HEK293 (cell line): ENCODE measurements at regions not wholly inside any gene's neighbourhood (a gene's known extent, or its start where the extent isn't known, plus 50 kb on each side); places are given as distances from the start of the nearest gene placed in this dataset.

Source experiments
- CTCF ChIA-PET: fragments of 350-600 bp; formaldehyde crosslinking; extraction: SDS; loops from one replicate; lab custom pipeline; 2021; ENCODE audit warnings: antibody characterized with exemption; lab: Yijun Ruan, JAX
- POLR2A ChIA-PET: fragments of 300-600 bp; formaldehyde crosslinking; extraction: SDS; loops from one replicate; lab custom pipeline; 2020; ENCODE audit warnings: antibody characterized with exemption, inconsistent platforms; lab: Yijun Ruan, JAX
- H3K27ac ChIP-seq: fragments of 200-500 bp; sonication (Bioruptor generic); 2 replicates; pipeline ENCODE4 v1.5.1; 2014; ENCODE audit warnings: low read depth, low read length, control low read depth, inconsistent platforms; ENCODE audit errors: extremely low read depth
- H3K36me3 ChIP-seq, 2 experiments: fragments of 200-500 bp in 1 of 2; sonication (Bioruptor generic) in 1 of 2; 1 replicate in 1 of 2; 2 replicates in 1 of 2; pipeline ENCODE4 v1.5.1; 2014 to 2017; ENCODE audit warnings: inconsistent platforms in 2 of 2, low read length in 2 of 2; ENCODE audit not compliant: control insufficient read depth in 2 of 2, insufficient read depth in 1 of 2
- H3K4me1 ChIP-seq: fragments of 200-500 bp; sonication (Bioruptor generic); 2 replicates; pipeline ENCODE4 v1.5.1; 2014; ENCODE audit warnings: mild to moderate bottlenecking, low read length, inconsistent platforms; ENCODE audit not compliant: control insufficient read depth, insufficient read depth
- H3K4me3 ChIP-seq: 2 replicates; pipeline ENCODE4 v1.5.1; 2011; ENCODE audit warnings: low read depth, mild to moderate bottlenecking, control low read depth, low read length, moderate library complexity
- H3K9me3 ChIP-seq: fragments of 200-500 bp; sonication (Bioruptor generic); 2 replicates; pipeline ENCODE4 v1.5.1; 2014; ENCODE audit warnings: low read depth, low read length, inconsistent platforms; ENCODE audit not compliant: control insufficient read depth, insufficient read depth
- EGR2 ChIP-seq: fragments of 450-650 bp; formaldehyde crosslinking; IDR thresholded peaks from 2 replicates; pipeline ENCODE4 v1.5.1; 2016; ENCODE audit warnings: low read depth, missing biosample characterization, missing genetic modification characterization
- IKZF3 ChIP-seq: fragments of 450-650 bp; IDR thresholded peaks from 2 replicates; pipeline ENCODE4 v1.5.0; 2018; ENCODE audit warnings: missing biosample characterization, mild to moderate bottlenecking, missing genetic modification characterization, moderate library complexity
- KLF1 ChIP-seq: fragments of 450-650 bp; formaldehyde crosslinking; IDR thresholded peaks from 2 replicates; pipeline ENCODE4 v1.5.1; 2016; ENCODE audit warnings: missing biosample characterization, missing genetic modification characterization
- KLF9 ChIP-seq: fragments of 450-650 bp; formaldehyde crosslinking; IDR thresholded peaks from 2 replicates; pipeline ENCODE4 v1.5.1; 2016; ENCODE audit warnings: missing biosample characterization, missing genetic modification characterization, low read depth
- MYNN ChIP-seq: fragments of 450-650 bp; formaldehyde crosslinking; IDR thresholded peaks from 2 replicates; pipeline ENCODE4 v1.5.1; 2016; ENCODE audit warnings: missing biosample characterization, missing genetic modification characterization, borderline replicate concordance
- PRDM1 ChIP-seq: fragments of 450-650 bp; formaldehyde crosslinking; IDR thresholded peaks from 2 replicates; pipeline ENCODE4; 2016; ENCODE audit warnings: missing biosample characterization, missing genetic modification characterization
- REST ChIP-seq: fragments of 450-650 bp; formaldehyde crosslinking; IDR thresholded peaks from 2 replicates; pipeline ENCODE4 v1.5.1; 2016; ENCODE audit warnings: missing biosample characterization, missing genetic modification characterization
- SCRT1 ChIP-seq: fragments of 450-650 bp; formaldehyde crosslinking; IDR thresholded peaks from 2 replicates; pipeline ENCODE4 v1.5.1; 2016; ENCODE audit warnings: missing biosample characterization, missing genetic modification characterization, borderline replicate concordance
- SCRT2 ChIP-seq: fragments of 450-650 bp; formaldehyde crosslinking; IDR thresholded peaks from 2 replicates; pipeline ENCODE4 v1.5.1; 2016; ENCODE audit warnings: missing biosample characterization, missing genetic modification characterization
- SETDB1 ChIP-seq: IDR thresholded peaks from one replicate; pipeline ENCODE4 v1.6.1; 2017; ENCODE audit warnings: mild to moderate bottlenecking, low read length, moderate library complexity, mixed read lengths; ENCODE audit not compliant: insufficient read length
- SP3 ChIP-seq: fragments of 450-650 bp; formaldehyde crosslinking; IDR thresholded peaks from 2 replicates; pipeline ENCODE4 v1.5.1; 2016; ENCODE audit warnings: missing biosample characterization, missing genetic modification characterization
- TCF7L2 ChIP-seq: IDR thresholded peaks from 2 replicates; pipeline ENCODE4 v1.6.1; 2011; ENCODE audit warnings: low read depth, mild to moderate bottlenecking, inconsistent platforms, low read length, moderate library complexity, borderline replicate concordance
- TRIM28 ChIP-seq: IDR thresholded peaks from 2 replicates; pipeline ENCODE4 v1.6.1; 2011; ENCODE audit warnings: low read length, control low read depth, borderline replicate concordance
- ZBTB20 ChIP-seq: fragments of 450-650 bp; formaldehyde crosslinking; IDR thresholded peaks from 2 replicates; pipeline ENCODE4 v1.5.1; 2016; ENCODE audit warnings: missing biosample characterization, missing genetic modification characterization
- ZNF157 ChIP-seq: fragments of 450-650 bp; formaldehyde crosslinking; IDR thresholded peaks from 2 replicates; pipeline ENCODE4 v1.5.1; 2016; ENCODE audit warnings: missing biosample characterization, missing genetic modification characterization
- ZNF174 ChIP-seq: fragments of 450-650 bp; formaldehyde crosslinking; IDR thresholded peaks from 2 replicates; pipeline ENCODE4 v1.5.0; 2017; ENCODE audit warnings: missing biosample characterization, mild to moderate bottlenecking, missing genetic modification characterization
- ZNF214 ChIP-seq: fragments of 450-650 bp; formaldehyde crosslinking; IDR thresholded peaks from 2 replicates; pipeline ENCODE4 v1.5.1; 2017; ENCODE audit warnings: missing biosample characterization, mild to moderate bottlenecking, missing genetic modification characterization, borderline replicate concordance
- ZNF223 ChIP-seq: fragments of 450-650 bp; formaldehyde crosslinking; IDR thresholded peaks from 2 replicates; pipeline ENCODE4 v1.5.1; 2016; ENCODE audit warnings: missing biosample characterization, missing genetic modification characterization
- ZNF416 ChIP-seq: fragments of 450-650 bp; formaldehyde crosslinking; IDR thresholded peaks from 2 replicates; pipeline ENCODE4 v1.5.1; 2016; ENCODE audit warnings: missing biosample characterization, missing genetic modification characterization
- ZNF529 ChIP-seq: fragments of 450-650 bp; formaldehyde crosslinking; IDR thresholded peaks from 2 replicates; pipeline ENCODE4 v1.5.1; 2017; ENCODE audit warnings: missing genetic modification characterization, missing biosample characterization; ENCODE audit not compliant: insufficient replicate concordance
- ZNF621 ChIP-seq: fragments of 450-650 bp; formaldehyde crosslinking; IDR thresholded peaks from 2 replicates; pipeline ENCODE4 v1.5.1; 2017; ENCODE audit warnings: missing biosample characterization, missing genetic modification characterization
- ZNF626 ChIP-seq: fragments of 450-650 bp; sonication (Bioruptor Pico); formaldehyde crosslinking; IDR thresholded peaks from 2 replicates; pipeline ENCODE4 v1.5.1; 2018; ENCODE audit warnings: missing biosample characterization, missing genetic modification characterization, inconsistent platforms
- ZNF629 ChIP-seq: fragments of 450-650 bp; formaldehyde crosslinking; IDR thresholded peaks from 2 replicates; pipeline ENCODE4 v1.5.1; 2017; ENCODE audit warnings: missing biosample characterization, missing genetic modification characterization
- ZNF660 ChIP-seq: fragments of 450-650 bp; IDR thresholded peaks from 2 replicates; pipeline ENCODE4 v1.5.1; 2018; ENCODE audit warnings: missing biosample characterization, mild to moderate bottlenecking, missing genetic modification characterization
- ZNF843 ChIP-seq: fragments of 450-650 bp; formaldehyde crosslinking; IDR thresholded peaks from 2 replicates; pipeline ENCODE4 v1.5.1; 2016; ENCODE audit warnings: missing biosample characterization, missing genetic modification characterization
- TF ChIP-seq, protein P1 (sequence below): fragments of 450-650 bp; formaldehyde crosslinking; IDR thresholded peaks from 2 replicates; pipeline ENCODE4 v1.5.1; 2016; ENCODE audit warnings: missing biosample characterization, missing genetic modification characterization

DNA sequence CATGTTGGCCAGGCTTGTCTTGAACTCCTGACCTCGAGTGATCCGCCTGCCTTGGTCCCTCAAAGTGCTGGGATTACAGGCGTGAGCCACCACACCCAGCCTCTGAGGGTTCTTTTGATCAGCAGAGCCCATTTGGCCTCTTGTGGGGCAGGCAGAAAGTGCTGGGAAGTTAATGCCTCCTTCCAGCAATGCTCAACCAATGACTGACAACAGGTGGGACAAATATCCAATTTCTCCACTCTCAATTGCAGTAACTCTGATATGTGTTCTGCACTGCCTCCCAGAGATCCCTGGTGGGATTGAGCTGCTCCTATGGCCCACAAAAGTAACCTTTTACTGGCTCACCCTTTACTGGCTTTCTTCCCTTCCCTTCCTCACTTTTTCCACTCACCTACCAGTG lies 79.9 kb upstream of the APC start:
- Histone ChIP-seq H3K36me3 (no peaks in the 10 kb centered on the region), H3K9me3 (no peaks in the 10 kb centered on the region), H3K4me1 (no peaks in the 10 kb centered on the region), H3K27ac (no peak overlapping the region), H3K4me3 (no peak overlapping the region)
- ChIA-PET CTCF (no interaction called here), POLR2A (no interaction called here)
- TF ChIP-seq SCRT2 (tag by site-specific recombination) (peak; percentile 64), SCRT1 (tag by site-specific recombination) (peak; percentile 59; the same call in 1 of the 2 replicates), PRDM1 (tag by site-specific recombination) (peak; percentile 35; the same call in 1 of the 2 replicates), ZNF629 (tag by site-specific recombination) (no peak)

DNA sequence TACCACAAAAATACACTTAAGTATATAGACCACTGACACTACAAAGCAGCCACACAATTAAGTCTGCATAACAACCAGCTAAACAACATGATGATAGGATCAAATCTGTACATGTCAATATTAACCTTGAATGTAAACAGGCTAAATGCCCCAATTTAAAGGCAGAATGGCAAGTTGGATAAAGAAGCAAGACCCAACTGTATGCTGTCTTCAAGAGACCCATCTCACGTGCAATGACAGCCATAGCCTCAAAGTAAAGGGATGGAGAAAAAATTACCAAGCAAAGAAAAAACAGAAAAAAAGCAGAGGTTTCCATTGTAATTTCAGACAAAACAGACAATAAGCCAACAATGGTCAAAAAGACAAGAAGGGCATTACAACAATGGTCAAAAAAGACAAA lies 77.3 kb upstream of the APC start:
- no peak overlapping the region for H3K27ac ChIP-seq
- H3K9me3 ChIP-seq: no peaks in the 10 kb centered on the region
- no peaks in the 10 kb centered on the region for H3K4me1 ChIP-seq
- no peaks in the 10 kb centered on the region for H3K36me3 ChIP-seq
- 0 out of 2 replicates have a peak, but pooled peaks have one; percentile 42 for TF ChIP-seq TRIM28
- TF ChIP-seq SETDB1: peak; percentile 85
- TF ChIP-seq ZNF529 (tag by site-specific recombination): peak; percentile 81
- TF ChIP-seq KLF9: no peak
- ChIA-PET POLR2A (no interaction called here), CTCF (interaction anchor here (0.6 kb wide), 1 partner anchor 114 kb away, joined by 3 read pairs; no protein-coding TSS in a partner anchor)
- no peak overlapping the region for H3K4me3 ChIP-seq

GRCh38 chr5:112663146-112663545 lies 74.5 kb upstream of the APC start:
- H3K36me3 ChIP-seq: no peaks in the 10 kb centered on the region
- H3K4me3 ChIP-seq: no peak overlapping the region
- no peaks in the 10 kb centered on the region for H3K4me1 ChIP-seq
- no peaks in the 10 kb centered on the region for H3K9me3 ChIP-seq
- H3K27ac ChIP-seq: no peak overlapping the region
- CTCF ChIA-PET: interaction anchor here (0.8 kb wide), 1 partner anchor 271 kb away, joined by 3 read pairs; no protein-coding TSS in a partner anchor
- TF ChIP-seq ZNF214 (tag by site-specific recombination) (no peak), MYNN (tag by site-specific recombination) (no peak), ZNF626 (tag by site-specific recombination) (no peak), ZNF843 (tag by site-specific recombination) (no peak), ZNF223 (tag by site-specific recombination) (no peak), TCF7L2 (no peak), EGR2 (tag by site-specific recombination) (no peak), ZNF157 (no peak), SP3 (tag by site-specific recombination) (no peak), ZNF621 (no peak)
- POLR2A ChIA-PET: no interaction called here

DNA sequence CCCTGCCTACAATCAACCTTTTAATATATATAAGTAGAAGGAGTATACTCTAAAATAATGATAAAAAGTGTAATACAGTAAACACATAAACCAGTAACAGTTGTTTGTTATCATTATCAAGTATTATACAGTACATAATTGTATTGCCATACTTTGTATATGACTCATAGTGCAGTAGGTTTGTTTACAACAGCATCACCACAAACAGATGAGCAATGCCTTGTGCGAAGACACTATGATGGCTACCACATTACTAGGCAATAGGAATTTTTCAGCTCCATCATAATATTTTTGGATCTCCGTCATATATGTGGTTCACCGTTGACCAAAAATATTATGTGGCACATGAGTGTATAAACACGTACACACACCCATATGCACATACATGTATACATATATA lies 69.7 kb upstream of the APC start:
- no peak overlapping the region for H3K4me3 ChIP-seq
- POLR2A ChIA-PET: no interaction called here
- TF ChIP-seq REST: no peak
- no peak for TF ChIP-seq ZNF660
- no peak for TF ChIP-seq ZNF416 (tag by site-specific recombination)
- no peak for TF ChIP-seq KLF1 (tag by site-specific recombination)
- TF ChIP-seq, protein P1, sequence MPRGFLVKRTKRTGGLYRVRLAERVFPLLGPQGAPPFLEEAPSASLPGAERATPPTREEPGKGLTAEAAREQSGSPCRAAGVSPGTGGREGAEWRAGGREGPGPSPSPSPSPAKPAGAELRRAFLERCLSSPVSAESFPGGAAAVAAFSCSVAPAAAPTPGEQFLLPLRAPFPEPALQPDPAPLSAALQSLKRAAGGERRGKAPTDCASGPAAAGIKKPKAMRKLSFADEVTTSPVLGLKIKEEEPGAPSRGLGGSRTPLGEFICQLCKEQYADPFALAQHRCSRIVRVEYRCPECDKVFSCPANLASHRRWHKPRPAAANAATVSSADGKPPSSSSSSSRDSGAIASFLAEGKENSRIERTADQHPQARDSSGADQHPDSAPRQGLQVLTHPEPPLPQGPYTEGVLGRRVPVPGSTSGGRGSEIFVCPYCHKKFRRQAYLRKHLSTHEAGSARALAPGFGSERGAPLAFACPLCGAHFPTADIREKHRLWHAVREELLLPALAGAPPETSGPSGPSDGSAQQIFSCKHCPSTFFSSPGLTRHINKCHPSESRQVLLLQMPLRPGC (tag by site-specific recombination): no peak
- TF ChIP-seq IKZF3 (tag by site-specific recombination): no peak
- TF ChIP-seq ZNF174: no peak
- no peak for TF ChIP-seq ZBTB20 (tag by site-specific recombination)
- CTCF ChIA-PET: no interaction called here
- H3K4me1 ChIP-seq: no peaks in the 10 kb centered on the region
- H3K27ac ChIP-seq: no peak overlapping the region
- H3K36me3 ChIP-seq: no peaks in the 10 kb centered on the region
- H3K9me3 ChIP-seq: no peaks in the 10 kb centered on the region
